Trophoblast cell (in vitro differentiated cells and primary cell): ENCODE measurements at regions not wholly inside any gene's neighbourhood (a gene's known extent, or its start where the extent isn't known, plus 50 kb on each side); places are given as distances from the start of the nearest gene placed in this dataset.
"Not testable (repeated sequence)": the region's sequence is repeated elsewhere in the genome, so short reads cannot be mapped to it uniquely, and the experiment has no call there.

Experiments
- DNase-seq, 2 donors: peaks; one replicate each; pipeline ENCODE4 v3.0.0-alpha.2; 2016
- H2AFZ ChIP-seq: 2 replicates; pipeline ENCODE4 v1.6.1; 2013; ENCODE audit warnings: low read length, moderate library complexity, mild to moderate bottlenecking; ENCODE audit not compliant: insufficient read depth, poor library complexity
- H2AK5ac ChIP-seq: 2 replicates; pipeline ENCODE4 v1.6.1; 2013; ENCODE audit warnings: mild to moderate bottlenecking, low read length
- H2BK120ac ChIP-seq: 2 replicates; pipeline ENCODE4 v1.6.1; 2013; ENCODE audit warnings: low read length, mild to moderate bottlenecking, moderate library complexity; ENCODE audit not compliant: insufficient read depth, poor library complexity
- H2BK12ac ChIP-seq: 2 replicates; pipeline ENCODE4 v1.6.1; 2013; ENCODE audit warnings: mild to moderate bottlenecking, low read length, moderate library complexity
- H2BK5ac ChIP-seq: 2 replicates; pipeline ENCODE4 v1.6.1; 2013; ENCODE audit warnings: low read length, low read depth, moderate library complexity, mild to moderate bottlenecking; ENCODE audit not compliant: poor library complexity
- H3K14ac ChIP-seq: 2 replicates; pipeline ENCODE4 v1.6.1; 2013; ENCODE audit warnings: mild to moderate bottlenecking, low read length
- H3K18ac ChIP-seq: 2 replicates; pipeline ENCODE4 v1.6.1; 2013; ENCODE audit warnings: mild to moderate bottlenecking, low read length
- H3K23ac ChIP-seq: 2 replicates; pipeline ENCODE4 v1.6.1; 2013; ENCODE audit warnings: low read length
- H3K27ac ChIP-seq: 2 replicates; pipeline ENCODE4 v1.5.1; 2013; ENCODE audit warnings: low read depth, mild to moderate bottlenecking, inconsistent platforms, low read length, moderate library complexity
- H3K27me3 ChIP-seq: 2 replicates; pipeline ENCODE4 v1.6.1; 2013; ENCODE audit warnings: inconsistent platforms, mild to moderate bottlenecking, low read length, moderate library complexity; ENCODE audit not compliant: insufficient read depth
- H3K36me3 ChIP-seq, 2 experiments: 1 replicate in 1 of 2; 2 replicates in 1 of 2; pipeline ENCODE4 v1.6.1; 2013; ENCODE audit warnings: low read length in 2 of 2, mild to moderate bottlenecking in 2 of 2, moderate library complexity in 1 of 2; ENCODE audit not compliant: insufficient read depth in 2 of 2, control insufficient read depth in 1 of 2
- H3K4ac ChIP-seq: 2 replicates; pipeline ENCODE4 v1.6.1; 2013; ENCODE audit warnings: low read depth, mild to moderate bottlenecking, low read length, moderate library complexity
- H3K4me1 ChIP-seq, 2 experiments: 1 replicate in 1 of 2; 2 replicates in 1 of 2; pipeline ENCODE4 v1.6.1; 2013; ENCODE audit warnings: low read length in 2 of 2, mild to moderate bottlenecking in 2 of 2, moderate library complexity in 1 of 2; ENCODE audit not compliant: insufficient read depth in 2 of 2, control insufficient read depth in 1 of 2
- H3K4me2 ChIP-seq: 2 replicates; pipeline ENCODE4 v1.6.1; 2013; ENCODE audit warnings: inconsistent platforms, mild to moderate bottlenecking, low read length, moderate library complexity
- H3K4me3 ChIP-seq: 2 replicates; pipeline ENCODE4 v1.5.1; 2013; ENCODE audit warnings: mild to moderate bottlenecking, low read depth, low read length, inconsistent platforms
- H3K79me1 ChIP-seq: one replicate; pipeline ENCODE4 v1.6.1; 2013; ENCODE audit warnings: low read length
- H3K79me2 ChIP-seq: 2 replicates; pipeline ENCODE4 v1.6.1; 2013; ENCODE audit warnings: low read length, mild to moderate bottlenecking; ENCODE audit not compliant: control insufficient read depth, insufficient read depth, poor library complexity
- H3K9ac ChIP-seq: 2 replicates; pipeline ENCODE4 v1.6.1; 2013; ENCODE audit warnings: mild to moderate bottlenecking, low read length
- H3K9me3 ChIP-seq: 2 replicates; pipeline ENCODE4 v1.6.1; 2013; ENCODE audit warnings: low read depth, mild to moderate bottlenecking, control low read depth, inconsistent platforms, low read length; ENCODE audit not compliant: insufficient read depth
- H4K12ac ChIP-seq: 2 replicates; pipeline ENCODE4 v1.6.1; 2013; ENCODE audit warnings: low read depth, mild to moderate bottlenecking, low read length, moderate library complexity
- H4K8ac ChIP-seq: 2 replicates; pipeline ENCODE4 v1.6.1; 2013; ENCODE audit warnings: low read depth, mild to moderate bottlenecking, low read length, moderate library complexity
- H4K91ac ChIP-seq: one replicate; pipeline ENCODE4 v1.6.1; 2013; ENCODE audit warnings: low read depth, mild to moderate bottlenecking, low read length, moderate library complexity
- WGBS: extraction: QIAGEN DNeasy Blood & Tissue Kit; methylation state at CpG from one replicate; pipeline ENCODE4 v1.1.7; 2013; ENCODE audit warnings: missing lambda C conversion rate; ENCODE audit not compliant: insufficient read length, insufficient coverage; ENCODE audit errors: extremely low coverage; 5-methylcytosine and 5-hydroxymethylcytosine counted together

DNA sequence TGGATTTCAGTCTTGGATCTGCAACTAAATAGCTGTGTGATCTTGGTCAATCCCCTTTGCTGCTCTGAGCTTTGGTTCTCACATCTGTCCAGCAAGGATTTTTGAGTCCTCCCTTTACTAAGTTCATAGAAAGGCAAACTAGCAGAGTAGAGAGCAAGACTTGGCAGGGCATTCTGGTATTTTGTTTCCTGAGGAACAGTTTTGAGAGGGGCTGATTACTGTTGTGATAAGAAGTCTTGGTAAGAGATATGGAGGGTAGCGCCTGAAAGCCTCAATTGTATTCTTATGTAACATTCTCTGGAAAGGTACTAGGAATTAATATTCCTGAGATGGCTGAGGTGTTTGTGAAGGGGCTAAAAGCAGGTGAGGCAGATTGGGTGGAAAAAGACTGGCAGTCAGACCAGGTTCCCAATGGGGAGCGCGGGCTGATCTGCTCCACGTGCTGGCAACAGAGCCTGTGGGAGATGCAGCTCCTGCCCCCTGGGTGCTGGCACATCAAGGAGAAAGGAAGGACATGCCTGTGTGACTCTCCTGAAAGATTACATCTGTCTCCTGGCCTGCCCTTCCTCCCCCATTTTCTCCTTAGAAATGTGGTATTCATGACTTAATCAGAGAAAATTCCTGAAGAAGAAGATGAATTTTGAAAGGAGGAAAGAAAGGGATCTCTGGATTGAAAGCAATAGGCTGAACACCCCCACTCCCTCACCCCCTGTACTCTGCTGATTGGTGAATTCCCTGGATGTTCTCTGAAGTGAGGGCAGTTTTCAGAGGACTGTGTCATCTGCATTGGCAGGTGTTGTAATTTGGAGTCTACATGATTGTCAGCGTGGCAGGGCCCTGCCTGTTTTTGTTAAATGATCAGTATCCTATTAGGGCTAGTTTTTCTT, 94.0 kb downstream of the SRGAP2 start:
- H3K4ac ChIP-seq, H3K4me2 ChIP-seq, H3K4me3 ChIP-seq, H3K14ac ChIP-seq, H4K12ac ChIP-seq, H2BK12ac ChIP-seq, H3K23ac ChIP-seq, H3K79me1 ChIP-seq, H3K36me3 ChIP-seq, H3K27me3 ChIP-seq, H3K9me3 ChIP-seq, H2AK5ac ChIP-seq, H3K4me1 ChIP-seq, DNase-seq, H3K18ac ChIP-seq, H4K91ac ChIP-seq, H3K9ac ChIP-seq, H3K79me2 ChIP-seq, H4K8ac ChIP-seq, H2AFZ ChIP-seq, H2BK120ac ChIP-seq, H3K27ac ChIP-seq, H2BK5ac ChIP-seq: not testable (repeated sequence)
- WGBS = no CpG with 5 or more reads among the region's 5 CpGs

DNA sequence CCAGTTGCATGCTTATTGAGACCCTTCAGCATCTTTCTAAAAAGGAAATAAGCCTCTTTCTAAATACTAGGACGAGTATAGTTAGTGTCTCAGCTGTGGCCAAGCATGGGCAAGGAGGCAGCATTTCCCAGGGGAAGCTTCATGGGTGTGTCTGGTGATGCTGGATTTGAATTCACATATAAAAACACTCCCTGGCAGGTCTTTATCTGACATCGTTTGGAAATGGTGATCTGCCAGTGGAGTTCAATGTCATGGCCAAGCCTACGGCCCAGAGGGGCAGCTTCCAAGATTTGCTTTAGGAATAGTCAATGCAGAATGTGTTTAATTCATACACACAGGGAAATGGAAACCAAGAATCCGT, 94.7 kb downstream of the SRGAP2 start:
- not testable (repeated sequence) for H3K36me3 ChIP-seq, H3K27ac ChIP-seq, H3K27me3 ChIP-seq, H4K12ac ChIP-seq, H2BK12ac ChIP-seq, H2BK5ac ChIP-seq, H3K79me1 ChIP-seq, H3K4ac ChIP-seq, H3K9me3 ChIP-seq, H2BK120ac ChIP-seq, H3K23ac ChIP-seq, H3K14ac ChIP-seq, H3K79me2 ChIP-seq, H2AFZ ChIP-seq, H3K4me1 ChIP-seq, H3K4me3 ChIP-seq, H3K18ac ChIP-seq, H3K4me2 ChIP-seq, H3K9ac ChIP-seq, H4K8ac ChIP-seq, H2AK5ac ChIP-seq, H4K91ac ChIP-seq, DNase-seq
- no CpG with 5 or more reads among the region's 4 CpGs for WGBS

DNA sequence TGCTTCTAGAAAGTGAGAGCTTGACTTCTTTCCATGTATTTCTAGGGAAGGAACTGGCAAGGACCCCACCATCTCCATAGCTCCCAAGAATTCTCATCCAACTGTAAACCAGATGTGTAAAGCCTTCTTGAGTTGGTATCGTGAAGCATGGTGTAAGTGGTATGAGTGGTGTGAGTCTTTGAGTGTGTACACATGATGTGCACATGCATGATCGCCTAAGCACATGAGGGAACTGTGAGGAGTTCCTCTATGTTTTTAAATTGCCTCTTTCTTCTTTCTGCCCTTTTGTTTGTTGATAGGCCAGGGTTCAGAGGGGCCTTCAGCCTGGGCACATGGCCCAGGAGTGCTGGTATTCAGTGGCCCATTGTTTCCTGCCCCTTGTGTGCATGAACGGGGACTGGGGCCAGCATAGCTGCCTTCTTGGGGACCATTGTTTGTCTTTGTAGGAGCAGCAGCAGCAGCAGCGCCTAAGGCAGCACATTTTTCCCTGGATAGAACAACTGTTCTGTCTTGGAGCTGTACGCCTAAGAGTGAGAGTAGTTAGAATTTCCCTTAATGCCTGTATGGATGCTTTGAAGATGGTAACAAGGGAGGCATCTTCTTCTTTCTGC, 95.9 kb downstream of the SRGAP2 start:
- not testable (repeated sequence) for H2BK120ac ChIP-seq, H3K23ac ChIP-seq, DNase-seq, H2AK5ac ChIP-seq, H3K4ac ChIP-seq, H3K27ac ChIP-seq, H3K4me1 ChIP-seq, H2AFZ ChIP-seq, H4K12ac ChIP-seq, H2BK5ac ChIP-seq, H3K14ac ChIP-seq, H3K4me3 ChIP-seq, H4K8ac ChIP-seq, H2BK12ac ChIP-seq, H3K9me3 ChIP-seq, H3K18ac ChIP-seq, H3K79me2 ChIP-seq, H3K27me3 ChIP-seq, H3K4me2 ChIP-seq, H3K79me1 ChIP-seq, H3K36me3 ChIP-seq, H3K9ac ChIP-seq
- no CpG with 5 or more reads among the region's 5 CpGs for WGBS
- peak overlapping the region; percentile 6 for H4K91ac ChIP-seq

DNA sequence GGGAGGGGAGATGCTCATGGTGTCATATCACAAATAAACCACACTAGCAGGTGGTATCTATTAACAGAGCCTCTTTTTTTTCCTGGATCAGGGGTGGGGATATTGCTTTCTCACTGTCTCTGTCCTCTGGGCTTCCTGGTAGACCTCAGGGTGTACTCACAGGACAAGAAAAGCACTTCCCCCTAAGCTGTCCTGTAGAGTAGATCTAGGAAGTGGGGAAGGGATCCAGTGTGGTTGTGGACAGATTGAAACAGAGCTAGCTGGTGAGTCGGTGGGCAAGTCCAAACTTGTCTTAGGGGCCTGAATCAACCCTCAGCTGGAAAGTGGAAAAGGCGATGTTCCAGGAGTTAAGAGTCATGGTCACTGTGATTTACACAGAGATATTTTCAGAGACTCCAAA, 96.6 kb downstream of the SRGAP2 start:
- not testable (repeated sequence) for H3K9me3 ChIP-seq, H3K79me2 ChIP-seq, H2BK12ac ChIP-seq, H3K27me3 ChIP-seq, H3K4me1 ChIP-seq, DNase-seq, H2BK120ac ChIP-seq, H3K18ac ChIP-seq, H3K4me2 ChIP-seq, H3K23ac ChIP-seq, H3K79me1 ChIP-seq, H3K4me3 ChIP-seq, H4K12ac ChIP-seq, H3K14ac ChIP-seq, H3K27ac ChIP-seq, H3K9ac ChIP-seq, H4K91ac ChIP-seq, H2AK5ac ChIP-seq, H3K36me3 ChIP-seq, H3K4ac ChIP-seq, H4K8ac ChIP-seq, H2BK5ac ChIP-seq, H2AFZ ChIP-seq
- no CpG with 5 or more reads among the region's 2 CpGs for WGBS
